HG03354 (cell line): ENCODE measurements at regions not wholly inside any gene's neighbourhood (a gene's known extent, or its start where the extent isn't known, plus 50 kb on each side); places are given as distances from the start of the nearest gene placed in this dataset.

ENCODE experiments used
- ATAC-seq: cut with Tn5 transposase; IDR thresholded peaks from one replicate; pipeline ENCODE4 v1.9.1; 2021; ENCODE audit warnings: mild to moderate bottlenecking; ENCODE audit not compliant: unreplicated experiment, poor library complexity, severe bottlenecking

GRCh38 chr7:36001546-36001945, 151.5 kb upstream of the EEPD1 start:
- ATAC-seq = no peak

GRCh38 chr7:36002900-36003299, 150.2 kb upstream of the EEPD1 start:
- ATAC-seq = no peak

- ATAC-seq = no peak
Observed at GRCh38 chr7:36003343-36003742, 149.7 kb upstream of the EEPD1 start.

- no peak for ATAC-seq
Observed at GRCh38 chr7:36005293-36005692, 147.8 kb upstream of the EEPD1 start.

- no peak for ATAC-seq
Observed at GRCh38 chr7:36005876-36006275, 147.2 kb upstream of the EEPD1 start.

- ATAC-seq = no peak
Observed at GRCh38 chr7:36006636-36007229, 146.3 kb upstream of the EEPD1 start.

GRCh38 chr7:36010656-36011587, 142.1 kb upstream of the EEPD1 start:
- no peak for ATAC-seq

GRCh38 chr7:36011588-36011965, 141.5 kb upstream of the EEPD1 start:
- ATAC-seq = no peak

GRCh38 chr7:36013246-36014014, 139.6 kb upstream of the EEPD1 start:
- no peak for ATAC-seq

- ATAC-seq = no peak
Observed at GRCh38 chr7:36014961-36015360, 138.1 kb upstream of the EEPD1 start.

GRCh38 chr7:36015733-36016132, 137.3 kb upstream of the EEPD1 start:
- ATAC-seq = no peak

GRCh38 chr7:36016648-36017047, 136.4 kb upstream of the EEPD1 start:
- ATAC-seq = no peak

GRCh38 chr7:36017111-36017510, 135.9 kb upstream of the EEPD1 start:
- ATAC-seq = no peak

- no peak for ATAC-seq
Observed at GRCh38 chr7:36018816-36019484, 134.1 kb upstream of the EEPD1 start.

- ATAC-seq = no peak
Observed at GRCh38 chr7:36019538-36019937, 133.5 kb upstream of the EEPD1 start.

- no peak for ATAC-seq
Observed at GRCh38 chr7:36019980-36020379, 133.1 kb upstream of the EEPD1 start.

- ATAC-seq = no peak
Observed at GRCh38 chr7:36021367-36021766, 131.7 kb upstream of the EEPD1 start.

- ATAC-seq = no peak
Observed at GRCh38 chr7:36021917-36022550, 131.0 kb upstream of the EEPD1 start.

GRCh38 chr7:36023033-36023560, 130.0 kb upstream of the EEPD1 start:
- no peak for ATAC-seq
